ENCODE measurements at regions not wholly inside any gene's neighbourhood (a gene's known extent, or its start where the extent isn't known, plus 50 kb on each side); places are given as distances from the start of the nearest gene placed in this dataset.

GRCh38 chrX:14220386-14220944, 190.8 kb upstream of the GEMIN8 start:
- TF ChIP-seq, protein P1, sequence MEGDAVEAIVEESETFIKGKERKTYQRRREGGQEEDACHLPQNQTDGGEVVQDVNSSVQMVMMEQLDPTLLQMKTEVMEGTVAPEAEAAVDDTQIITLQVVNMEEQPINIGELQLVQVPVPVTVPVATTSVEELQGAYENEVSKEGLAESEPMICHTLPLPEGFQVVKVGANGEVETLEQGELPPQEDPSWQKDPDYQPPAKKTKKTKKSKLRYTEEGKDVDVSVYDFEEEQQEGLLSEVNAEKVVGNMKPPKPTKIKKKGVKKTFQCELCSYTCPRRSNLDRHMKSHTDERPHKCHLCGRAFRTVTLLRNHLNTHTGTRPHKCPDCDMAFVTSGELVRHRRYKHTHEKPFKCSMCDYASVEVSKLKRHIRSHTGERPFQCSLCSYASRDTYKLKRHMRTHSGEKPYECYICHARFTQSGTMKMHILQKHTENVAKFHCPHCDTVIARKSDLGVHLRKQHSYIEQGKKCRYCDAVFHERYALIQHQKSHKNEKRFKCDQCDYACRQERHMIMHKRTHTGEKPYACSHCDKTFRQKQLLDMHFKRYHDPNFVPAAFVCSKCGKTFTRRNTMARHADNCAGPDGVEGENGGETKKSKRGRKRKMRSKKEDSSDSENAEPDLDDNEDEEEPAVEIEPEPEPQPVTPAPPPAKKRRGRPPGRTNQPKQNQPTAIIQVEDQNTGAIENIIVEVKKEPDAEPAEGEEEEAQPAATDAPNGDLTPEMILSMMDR (IDR thresholded peaks at IDR 0.05): no peak
- no peak for TF ChIP-seq POLR2A (IDR thresholded peaks at IDR 0.05)
